Embryonic facial prominence (tissue), 1 donor: ENCODE measurements at regions not wholly inside any gene's neighbourhood (a gene's known extent, or its start where the extent isn't known, plus 50 kb on each side); places are given as distances from the start of the nearest gene placed in this dataset.
"Not testable (repeated sequence)": the region's sequence is repeated elsewhere in the genome, so short reads cannot be mapped to it uniquely, and the experiment has no call there.

Experiments used
- DNase-seq: peaks from one replicate; pipeline ENCODE4 v3.0.0-alpha.2; 2016; ENCODE audit errors: extremely low spot score

DNA sequence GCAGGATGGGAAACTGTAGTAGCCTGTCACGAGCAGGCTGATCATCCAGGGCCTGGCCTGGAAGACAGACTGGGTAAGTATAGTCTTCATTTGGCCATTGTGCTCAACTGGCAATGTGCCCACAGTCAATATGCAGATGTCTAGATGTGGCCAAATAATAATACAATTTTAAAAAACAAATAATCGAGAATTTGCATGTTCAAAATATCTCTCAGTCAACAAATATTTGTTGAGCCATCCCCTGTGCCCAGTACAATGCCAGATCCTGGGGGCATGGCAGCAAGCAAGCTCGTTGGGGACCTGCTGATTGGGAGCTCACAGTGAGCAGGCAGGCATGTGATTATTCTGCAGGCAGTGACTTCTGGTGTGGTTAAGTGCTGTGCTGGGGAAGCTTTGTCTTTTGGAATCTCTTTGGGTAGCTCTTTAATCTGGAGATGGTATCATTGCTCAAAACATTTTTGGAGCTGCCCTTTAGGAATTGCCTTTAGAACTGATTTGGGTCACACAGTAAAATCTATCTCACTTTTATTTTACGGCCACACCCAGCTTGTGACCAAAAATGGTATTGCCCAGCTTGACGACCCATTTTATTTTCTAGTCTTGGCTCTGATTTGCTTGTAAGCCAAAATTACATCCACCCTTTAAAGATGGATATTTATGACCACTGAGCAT, 92.2 kb downstream of the PLCE1 start:
- no peak for DNase-seq

DNA sequence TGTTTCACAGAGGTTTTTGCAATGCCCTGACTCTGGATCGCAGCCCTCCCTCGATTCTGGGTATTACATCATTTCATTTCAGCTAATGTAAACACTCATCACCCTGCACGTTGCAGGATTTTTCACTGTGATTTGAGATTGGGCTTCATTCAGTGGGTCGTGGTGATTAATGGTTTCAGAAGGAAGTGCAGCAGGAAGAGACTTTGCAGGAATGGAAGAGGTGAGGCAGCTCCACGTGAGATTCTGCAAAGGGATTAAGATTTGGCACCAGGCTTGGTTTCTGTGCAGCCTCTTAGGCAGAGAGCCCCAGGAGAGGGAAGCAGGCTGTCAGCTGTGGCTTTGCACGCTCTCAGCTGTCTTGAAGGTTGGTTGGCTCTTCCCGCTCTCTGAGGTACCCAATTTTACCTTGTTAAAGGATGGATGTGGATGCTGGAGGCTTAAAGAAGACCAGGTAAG, 95.2 kb downstream of the PLCE1 start:
- no peak for DNase-seq

DNA sequence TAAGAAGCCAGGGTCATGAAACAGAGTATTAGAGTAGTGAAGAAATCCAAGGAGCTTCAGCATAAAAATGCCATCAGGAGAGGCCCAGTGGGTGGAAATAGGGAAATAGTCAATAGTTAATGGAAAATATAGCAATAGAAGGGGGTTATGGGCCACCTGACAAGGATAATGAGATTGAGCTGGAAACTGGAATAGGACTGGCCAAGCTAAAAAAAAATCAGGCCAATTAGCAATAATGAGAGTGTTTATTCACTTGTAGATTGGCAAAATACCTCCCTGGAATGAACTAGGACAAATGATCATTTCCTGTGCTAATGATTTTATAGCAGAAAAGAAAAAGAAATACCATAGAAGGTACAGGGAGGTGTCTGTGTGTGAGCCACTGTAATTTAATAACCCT, 97.9 kb downstream of the PLCE1 start:
- DNase-seq = no peak

DNA sequence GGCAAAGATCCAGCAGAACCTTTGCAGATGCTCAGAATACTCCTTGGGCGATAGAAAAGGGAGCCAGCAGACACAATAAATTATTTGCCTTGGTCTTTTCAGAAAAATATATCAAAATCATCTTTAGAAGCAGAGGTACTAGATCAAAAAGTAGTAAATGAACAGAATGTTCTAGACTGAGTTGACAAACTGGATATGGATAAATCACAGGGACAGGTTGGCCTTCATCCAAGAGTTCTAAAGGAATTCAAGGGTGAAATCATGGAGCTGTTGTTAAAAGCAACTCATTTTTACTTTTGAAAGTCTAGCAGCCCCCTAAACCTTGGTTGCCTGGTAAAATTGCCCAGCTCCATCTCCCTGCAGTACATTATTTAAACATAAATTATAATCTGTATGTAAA, 99.1 kb downstream of the PLCE1 start:
- DNase-seq = no peak

DNA sequence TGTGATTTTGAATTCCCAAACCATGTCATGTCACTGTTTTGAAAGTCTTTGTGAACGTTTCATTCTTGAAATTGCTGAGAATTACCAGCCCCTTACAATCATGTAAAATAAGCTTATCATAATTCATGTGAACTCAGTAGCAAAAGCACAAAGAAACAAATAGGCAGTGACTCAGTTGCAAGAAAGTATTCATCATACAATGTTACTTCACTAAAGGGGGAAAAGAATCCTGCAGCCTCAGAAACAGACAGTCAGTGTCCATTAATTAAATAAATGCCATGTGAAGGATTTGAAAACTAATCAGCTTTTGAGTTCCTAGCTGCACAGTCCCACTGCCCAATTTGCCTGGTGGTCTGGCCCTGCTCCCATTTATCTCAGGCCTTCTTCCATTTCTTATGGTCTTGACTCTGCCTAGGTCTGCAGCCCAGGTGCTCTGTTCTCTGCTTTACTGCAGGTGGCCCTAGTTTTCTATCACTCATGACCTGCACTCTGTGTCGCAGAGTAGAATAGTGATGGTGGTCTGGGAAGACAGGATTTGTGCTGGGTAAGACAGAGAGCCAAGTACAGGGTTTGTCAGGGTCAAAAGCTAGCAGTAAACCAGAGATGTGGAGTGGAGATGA, 99.7 kb downstream of the PLCE1 start:
- no peak for DNase-seq

DNA sequence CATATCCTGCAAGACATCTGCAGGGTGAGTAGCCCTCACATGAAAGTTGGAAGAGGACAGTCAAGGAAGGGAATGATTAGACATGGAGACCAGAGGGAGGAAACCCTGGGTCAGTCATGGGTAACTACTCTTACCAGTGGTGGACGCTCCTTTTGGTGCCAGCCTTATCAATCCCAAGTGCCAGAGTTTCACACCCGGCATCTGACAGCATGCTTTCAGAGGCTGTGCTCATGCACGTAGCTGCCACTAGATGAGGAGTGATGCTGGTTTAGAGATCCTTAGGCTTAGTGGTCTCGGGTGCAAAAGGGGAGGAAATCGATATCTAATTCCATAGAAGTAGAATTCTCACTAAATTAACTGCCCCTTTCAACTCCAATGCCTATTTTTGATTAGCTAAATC, 100.8 kb downstream of the PLCE1 start:
- no peak for DNase-seq

DNA sequence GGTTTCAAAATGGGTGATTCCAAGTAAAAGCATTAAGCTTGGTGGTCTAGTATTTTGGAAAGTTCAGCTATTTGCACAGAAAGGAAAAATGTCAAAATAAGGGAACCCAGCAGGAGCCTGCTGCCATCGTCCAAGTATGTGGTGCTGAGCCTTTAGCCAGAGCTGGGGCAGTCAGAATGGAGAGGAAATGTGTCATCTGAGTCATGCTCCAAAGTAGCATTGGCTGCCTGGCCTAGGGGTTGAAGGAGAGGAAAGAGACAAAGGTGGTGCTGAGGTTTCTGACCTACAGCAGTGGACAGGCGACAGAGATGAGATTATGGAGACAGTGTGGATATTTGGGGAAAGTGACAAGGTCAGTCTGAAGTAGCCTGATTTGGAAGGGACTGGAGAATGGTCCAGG, 103.9 kb downstream of the PLCE1 start:
- no peak for DNase-seq

DNA sequence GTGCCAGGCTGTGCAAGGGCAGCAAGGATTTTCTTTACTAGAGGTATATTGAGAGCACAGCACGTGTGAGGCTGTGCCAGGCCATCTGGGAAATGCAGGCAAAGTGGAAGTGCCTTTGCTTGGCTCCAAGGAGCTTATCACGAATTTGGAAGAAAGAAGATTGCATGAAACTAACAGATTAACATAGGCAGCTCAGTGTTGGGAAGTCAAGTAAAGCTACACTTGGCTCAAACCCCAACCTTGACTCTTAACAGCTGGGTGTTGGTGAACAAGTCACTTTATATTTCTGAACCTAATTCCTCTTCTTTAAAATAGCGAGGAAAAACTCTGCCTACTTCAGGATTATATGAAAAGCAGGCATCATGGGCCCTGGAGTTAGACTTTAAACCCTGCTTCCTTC, 105.2 kb downstream of the PLCE1 start:
- DNase-seq = no peak

DNA sequence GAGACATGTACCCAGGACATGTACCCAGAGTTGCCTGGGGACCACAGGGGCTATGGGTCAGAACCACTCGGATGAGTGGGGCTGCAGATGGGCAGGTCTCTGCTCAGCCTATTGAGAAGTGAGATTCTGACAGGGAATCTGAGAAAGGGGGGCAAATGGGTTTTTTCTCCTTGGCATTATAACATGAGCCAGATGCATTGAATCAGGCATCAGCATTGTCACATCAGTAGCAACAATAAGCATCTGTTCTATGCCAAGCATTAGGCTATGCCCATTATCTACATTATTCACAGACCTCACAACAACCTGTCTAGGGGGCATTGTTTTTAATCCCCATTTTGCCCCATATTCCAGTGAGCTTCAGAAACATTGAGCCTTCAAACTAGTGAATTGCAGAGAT, 108.2 kb downstream of the PLCE1 start:
- DNase-seq = no peak

DNA sequence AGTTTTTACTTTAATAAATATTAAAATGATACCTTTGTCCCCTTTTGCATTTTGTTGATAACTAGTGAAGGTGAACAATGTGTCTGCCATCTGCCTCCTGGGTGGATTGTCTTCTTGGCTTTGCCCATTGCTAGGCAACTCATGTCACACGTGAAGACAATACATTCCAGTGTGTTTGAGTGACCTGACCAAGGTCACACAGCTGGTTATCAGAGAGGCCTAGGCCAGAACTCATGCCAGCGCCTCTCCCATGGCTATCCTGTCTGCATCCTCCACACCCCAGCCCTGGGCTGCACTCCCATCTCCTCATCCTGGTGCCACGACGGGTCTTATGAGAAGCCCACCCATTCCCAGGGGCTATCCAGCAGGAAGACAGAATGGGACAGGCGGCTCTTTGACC, 108.7 kb downstream of the PLCE1 start:
- DNase-seq = no peak

DNA sequence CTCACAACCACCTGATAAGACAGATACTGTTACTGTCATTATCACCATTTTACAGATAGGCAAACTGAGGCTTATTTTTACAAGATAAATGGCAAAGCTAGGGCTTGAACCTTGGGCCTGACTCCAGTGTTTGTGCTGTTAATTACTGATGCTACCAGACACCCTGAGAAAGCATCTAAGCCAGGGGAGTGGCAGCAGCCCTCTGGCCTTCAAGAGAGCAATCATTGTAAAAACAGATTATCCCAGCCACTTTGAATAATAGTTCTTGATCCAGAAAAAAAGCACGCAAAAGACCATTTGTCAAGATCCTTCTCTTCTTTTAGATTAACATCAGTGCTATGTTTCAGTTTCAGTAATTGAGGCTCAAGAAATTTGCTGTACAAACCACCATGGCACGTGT, 109.5 kb downstream of the PLCE1 start:
- DNase-seq = no peak

DNA sequence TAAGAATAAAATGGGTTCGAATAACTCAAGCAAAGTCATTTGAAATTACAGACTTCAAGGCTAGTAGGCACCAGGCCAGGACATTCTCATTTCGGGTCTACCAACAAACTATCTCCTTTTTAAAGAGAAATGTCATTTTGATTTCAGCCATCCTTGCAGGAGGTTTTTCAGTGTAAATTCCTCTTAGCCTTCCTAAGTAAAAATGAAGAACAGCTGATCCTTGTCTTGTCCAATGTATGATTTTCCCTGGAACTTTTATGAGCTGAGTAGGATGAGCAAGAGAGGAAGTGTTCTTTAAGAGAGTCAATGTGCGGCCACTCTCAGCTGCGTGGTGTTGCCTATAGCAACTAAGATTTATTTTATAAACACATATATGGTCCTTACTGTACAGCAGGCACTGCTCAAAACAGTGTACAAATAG, 110.1 kb downstream of the PLCE1 start:
- peak; percentile 29 for DNase-seq

DNA sequence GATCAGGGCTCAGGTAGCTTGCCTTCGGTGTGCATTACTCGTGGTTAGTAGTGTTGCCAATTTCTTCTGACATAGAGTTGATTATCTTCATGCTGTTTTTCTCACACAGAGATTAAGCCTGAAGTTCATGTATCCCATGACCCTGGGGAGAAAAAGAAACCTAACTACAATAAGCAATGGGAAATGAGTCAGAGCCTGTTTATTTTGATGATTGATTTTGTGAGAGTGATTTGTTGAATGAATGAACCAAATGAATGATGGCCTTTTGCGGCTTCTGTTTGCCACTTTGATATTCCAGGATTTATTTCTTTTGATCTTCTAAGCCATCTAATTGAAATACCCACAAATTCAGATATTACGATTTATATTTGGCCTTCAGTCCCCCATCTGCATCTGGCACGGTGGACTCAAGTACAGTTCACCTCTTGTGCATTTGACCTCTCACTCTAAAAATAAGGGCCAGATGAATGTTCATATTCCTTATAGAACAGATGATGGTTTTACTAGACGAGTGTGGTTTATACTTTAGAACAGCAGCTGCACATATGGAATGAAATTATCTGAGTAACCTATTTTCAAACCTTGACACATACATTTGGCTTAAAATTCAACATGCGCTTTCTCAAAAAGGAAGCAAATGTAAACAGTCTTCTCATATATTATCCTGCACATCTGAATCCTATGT, 110.7 kb downstream of the PLCE1 start:
- DNase-seq = no peak

DNA sequence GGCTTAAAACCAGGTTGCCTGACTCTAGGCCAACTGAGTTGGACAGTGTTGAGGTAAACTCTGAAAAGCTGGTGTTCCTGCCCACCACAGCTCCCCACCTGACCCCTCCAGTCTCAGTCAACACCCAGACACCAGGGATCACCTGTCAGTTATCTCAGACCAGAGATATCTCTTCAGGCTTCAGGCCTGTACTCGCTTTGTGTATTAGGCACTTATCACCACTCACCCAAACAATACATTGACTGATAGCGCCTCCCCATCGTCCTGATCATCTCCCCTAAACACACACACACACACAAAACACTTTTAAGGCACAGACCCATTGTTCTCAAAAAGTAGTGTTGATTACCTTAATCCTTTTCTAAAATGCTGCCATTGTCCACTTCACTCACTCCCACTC, 111.5 kb downstream of the PLCE1 start:
- no peak for DNase-seq

DNA sequence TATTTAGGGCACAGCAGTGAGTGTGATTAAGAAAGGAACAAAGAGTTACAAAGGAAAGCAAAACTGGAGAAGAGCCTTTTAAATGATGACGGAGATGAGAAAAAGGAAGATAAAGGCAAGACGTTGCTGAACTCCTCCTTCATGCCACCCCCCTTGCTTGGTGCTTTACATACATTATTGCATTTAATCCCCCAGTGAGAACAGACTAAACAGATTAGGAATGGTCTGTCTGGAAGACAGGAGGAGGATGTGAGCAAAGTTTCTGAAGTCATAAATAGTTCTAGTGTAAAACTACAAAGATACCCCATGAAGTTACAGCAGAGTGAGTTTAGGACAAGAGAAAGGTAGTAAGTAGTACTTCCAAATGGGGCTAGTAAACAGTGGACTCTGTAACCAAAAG, 113.5 kb downstream of the PLCE1 start:
- no peak for DNase-seq

DNA sequence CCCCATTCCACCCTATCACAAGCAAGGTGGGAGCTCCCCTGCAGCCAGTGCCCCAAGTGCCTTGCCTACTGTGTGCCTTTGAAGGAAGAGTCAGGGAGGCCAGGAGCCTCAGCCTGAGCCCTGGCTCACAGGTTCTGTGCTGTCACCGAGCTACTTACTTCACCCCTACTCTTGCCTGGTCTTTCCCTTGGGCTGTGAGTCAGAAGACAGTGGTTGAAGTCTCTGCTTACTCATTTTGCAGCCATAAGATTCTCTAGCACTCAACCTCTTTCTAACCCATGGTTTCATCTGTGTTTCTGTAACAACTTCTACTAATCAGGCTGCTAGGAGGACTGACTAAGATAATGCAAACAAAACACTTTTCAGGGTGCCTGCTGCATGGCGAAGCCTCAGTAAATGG, 114.5 kb downstream of the PLCE1 start:
- no peak for DNase-seq

DNA sequence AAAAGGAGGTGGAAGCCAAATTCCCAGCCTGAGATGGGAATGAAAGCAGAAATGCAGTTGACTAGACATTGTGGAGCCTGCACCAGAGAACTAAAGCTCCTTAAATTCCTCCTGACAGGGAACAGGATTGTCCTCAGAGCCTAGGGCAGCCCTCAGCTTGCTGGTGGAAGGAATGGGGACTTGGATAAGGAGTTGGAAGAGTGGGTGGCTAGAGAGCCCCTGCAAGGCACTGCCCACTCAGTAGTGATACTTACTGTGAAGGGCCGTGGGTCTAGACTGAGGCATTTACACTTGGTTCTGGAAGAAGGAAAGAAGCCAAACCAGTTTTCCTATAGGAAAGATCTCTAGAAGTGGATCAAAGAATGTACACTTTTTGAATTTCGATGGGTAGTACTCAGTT, 117.6 kb downstream of the PLCE1 start:
- no peak for DNase-seq

DNA sequence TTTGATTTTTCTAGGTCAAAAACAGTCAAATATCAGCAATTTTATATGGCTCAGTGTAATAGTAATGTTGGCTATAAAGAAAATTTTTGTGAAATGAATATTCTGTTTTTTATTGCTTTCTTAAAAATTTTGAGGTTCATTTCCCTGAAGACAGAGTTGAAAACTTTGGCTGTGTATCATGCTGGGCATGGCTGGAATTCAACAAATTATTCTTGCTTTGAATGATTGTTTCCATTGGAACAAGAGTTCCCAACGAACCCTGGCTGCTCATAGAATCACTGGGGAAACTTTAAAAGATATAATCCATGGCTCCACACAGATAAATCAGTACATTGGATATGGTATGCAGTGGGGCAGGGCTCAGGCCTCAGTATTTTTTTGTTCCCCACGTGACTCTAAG, 118.6 kb downstream of the PLCE1 start:
- DNase-seq = no peak

DNA sequence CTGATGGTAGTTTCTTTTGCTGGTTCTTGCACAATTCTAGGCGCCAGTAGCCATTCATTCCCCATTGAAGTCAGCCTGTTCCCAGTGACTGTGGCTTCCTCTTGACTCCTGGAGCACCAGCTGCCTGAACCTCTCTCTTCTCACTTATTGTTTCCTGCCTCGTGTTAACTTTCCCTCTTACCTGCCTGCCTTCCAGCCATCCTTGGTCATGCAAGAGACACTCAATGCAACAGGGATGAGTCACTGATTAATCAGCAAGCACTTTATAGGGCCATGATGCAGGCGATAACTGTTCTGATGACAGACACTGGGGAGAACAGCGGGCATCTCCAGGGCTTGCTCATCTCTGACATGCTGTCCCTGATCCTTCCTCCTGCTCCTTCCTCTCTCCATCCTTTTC, 122.0 kb downstream of the PLCE1 start:
- no peak for DNase-seq

DNA sequence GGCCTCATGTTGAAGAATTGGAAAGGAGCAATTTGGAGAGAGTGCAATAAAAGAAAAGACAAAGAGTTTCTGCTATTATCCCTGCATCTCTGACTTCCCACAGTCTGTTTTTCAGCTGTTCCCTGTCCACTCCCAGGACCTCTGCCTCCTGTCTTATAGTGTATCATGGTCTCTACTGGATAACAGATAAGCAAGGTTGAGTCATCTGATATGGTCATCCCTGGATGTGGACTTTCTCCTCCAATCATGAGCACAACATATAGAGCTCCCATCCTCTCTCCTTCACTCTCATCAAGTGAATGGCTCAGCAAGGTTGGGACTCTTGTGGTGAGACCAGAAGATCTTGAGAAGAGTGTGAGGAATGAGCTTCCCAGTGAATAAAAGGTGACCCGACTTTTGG, 123.1 kb downstream of the PLCE1 start:
- DNase-seq = no peak

DNA sequence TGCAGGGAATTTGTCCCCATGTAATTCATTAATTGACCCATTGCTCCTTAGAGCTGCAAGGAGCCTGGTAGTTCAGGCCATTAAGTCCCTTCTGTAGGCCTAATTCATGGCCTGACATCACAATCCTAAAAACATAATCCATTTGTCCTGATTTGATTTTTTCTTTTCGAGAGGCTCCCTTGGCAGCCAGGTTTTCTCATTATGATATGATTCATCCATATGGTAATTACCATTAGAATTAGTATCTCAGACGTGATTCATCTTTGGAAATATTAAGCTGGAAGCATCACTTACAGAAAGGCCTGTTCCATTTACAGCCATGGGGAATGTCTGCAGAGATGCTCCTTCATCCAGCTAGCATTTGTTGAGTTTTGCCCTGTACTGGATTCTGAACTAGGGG, 128.5 kb downstream of the PLCE1 start:
- DNase-seq = no peak

DNA sequence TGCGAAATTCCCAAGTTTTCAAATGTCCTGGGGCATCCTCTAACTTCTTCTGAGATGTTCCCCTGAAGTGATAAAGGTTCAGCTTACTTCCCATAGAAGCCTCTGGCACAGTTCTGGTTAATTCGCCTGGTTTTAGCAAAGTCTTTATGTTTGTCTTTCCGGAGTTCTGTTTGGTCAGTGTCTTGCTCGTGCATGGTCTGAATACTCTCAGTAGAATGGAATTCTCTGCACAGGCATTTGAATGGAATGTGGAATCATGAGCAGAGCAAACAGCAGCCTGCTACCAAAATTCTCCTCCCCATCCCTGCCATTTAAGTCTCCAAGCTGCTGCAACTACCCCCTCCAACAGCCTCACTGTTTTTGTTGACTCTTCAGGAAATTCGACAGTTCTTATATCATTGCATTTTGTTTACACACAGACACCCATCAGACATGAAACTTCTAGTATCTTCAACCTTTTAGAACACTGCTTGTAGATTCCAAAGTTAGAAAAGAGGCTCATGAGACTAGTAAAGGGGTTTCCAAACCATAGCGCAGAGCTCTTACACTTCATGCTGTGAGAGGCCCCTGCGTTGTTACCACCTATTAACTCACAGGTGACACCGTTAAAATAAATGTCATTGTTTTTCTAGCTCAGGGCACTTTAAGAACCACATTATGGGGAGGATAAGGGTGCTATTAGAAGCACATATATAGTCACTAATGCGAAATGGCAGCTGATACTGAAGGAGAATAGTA, 129.7 kb downstream of the PLCE1 start:
- no peak for DNase-seq

DNA sequence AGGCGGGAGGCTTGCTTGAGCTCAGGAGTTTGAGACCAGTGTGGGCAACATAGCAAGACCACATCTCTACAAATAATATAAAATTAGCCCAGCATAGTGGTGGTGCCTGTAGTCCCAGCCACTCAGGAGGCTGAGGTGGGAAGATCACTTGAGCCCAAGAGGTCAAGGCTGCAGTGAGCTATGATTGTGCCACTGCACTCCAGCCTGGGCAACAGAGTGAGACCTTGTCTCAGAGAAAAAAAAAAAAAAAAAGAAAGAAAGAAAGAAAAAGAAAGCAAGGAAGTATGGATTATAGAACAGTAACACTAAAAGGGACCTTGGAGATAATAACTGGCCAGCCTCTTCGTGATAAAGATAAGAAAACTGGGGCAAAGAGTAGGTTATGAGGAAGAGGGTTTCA, 130.4 kb downstream of the PLCE1 start:
- DNase-seq = not testable (repeated sequence)
